Tibial nerve (tissue), 4 donors: ENCODE measurements at regions not wholly inside any gene's neighbourhood (a gene's known extent, or its start where the extent isn't known, plus 50 kb on each side); places are given as distances from the start of the nearest gene placed in this dataset.

Source experiments
- DNase-seq, 2 donors: peaks; one replicate each; pipeline ENCODE4 v3.0.0-alpha.2; 2019; ENCODE audit warnings: low spot score in 2 of 2
- H3K27ac ChIP-seq, 4 donors: fragments of 200-600 bp; sonication (generic) in 3 of 4; one replicate each; pipeline ENCODE4 v1.5.1; 2017 to 2019; ENCODE audit warnings: mild to moderate bottlenecking in 1 of 4
- H3K27me3 ChIP-seq, 2 donors: fragments of 200-600 bp; sonication (generic) in 1 of 2; one replicate each; pipeline versions ENCODE4 v1.5.1 to v1.6.0; 2017 to 2019
- H3K36me3 ChIP-seq, 3 donors: fragments of 200-600 bp; sonication (generic); one replicate each; pipeline ENCODE4 v1.5.1; 2018 to 2019
- H3K4me1 ChIP-seq, 4 donors: fragments of 200-600 bp; sonication (generic) in 3 of 4; one replicate each; pipeline ENCODE4 v1.5.1; 2017 to 2019
- H3K4me3 ChIP-seq, 4 donors: fragments of 200-600 bp; sonication (generic) in 3 of 4; one replicate each; pipeline ENCODE4 v1.5.1; 2017 to 2019; ENCODE audit warnings: mild to moderate bottlenecking in 1 of 4, moderate library complexity in 1 of 4
- H3K9me3 ChIP-seq, 4 donors: fragments of 200-600 bp; sonication (generic) in 3 of 4; one replicate each; pipeline ENCODE4 v1.5.1; 2017 to 2019
- EP300 ChIP-seq, 2 donors: sonication (generic); formaldehyde crosslinking; IDR thresholded peaks; one replicate each; pipeline ENCODE4 v1.6.1; 2017; ENCODE audit warnings: antibody characterized with exemption in 2 of 2, mild to moderate bottlenecking in 1 of 2
- POLR2A ChIP-seq, 2 donors: fragments of 450-650 bp; IDR thresholded peaks; one replicate each; pipeline ENCODE4 v1.6.1; 2017; ENCODE audit warnings: antibody characterized with exemption in 2 of 2, mild to moderate bottlenecking in 2 of 2, moderate library complexity in 2 of 2
- WGBS, 2 donors: methylation state at CpG; one replicate each; pipeline ENCODE4 v1.1.5; 2018; 5-methylcytosine and 5-hydroxymethylcytosine counted together
- TF ChIP-seq, protein P1 (sequence below), 5 experiments: fragments of 200-600 bp in 3 of 5; fragments of 450-650 bp in 2 of 5; sonication (generic) in 3 of 5; IDR thresholded peaks; one replicate each; pipeline ENCODE4 v1.5.1; 2016 to 2019; ENCODE audit warnings: antibody characterized with exemption in 5 of 5, mild to moderate bottlenecking in 3 of 5, moderate library complexity in 2 of 5

DNA sequence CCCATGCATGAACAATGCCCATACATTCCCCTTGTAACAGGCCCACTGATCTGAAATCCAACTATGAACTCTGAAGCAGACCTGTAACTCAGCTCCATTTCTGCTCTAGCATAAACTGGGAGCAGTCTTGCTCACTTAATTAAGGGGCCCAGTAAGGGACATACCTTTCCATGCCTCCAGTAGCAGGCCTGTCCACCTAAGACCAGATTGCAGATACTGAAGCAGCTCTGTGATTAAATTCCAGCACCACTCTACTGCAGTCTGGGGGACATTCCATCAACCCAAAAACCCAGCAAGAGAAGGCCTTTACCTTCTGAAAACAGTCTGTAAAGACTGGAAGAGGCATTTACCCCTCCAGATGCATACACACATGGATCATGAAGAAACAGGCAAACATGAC lies 162.0 kb upstream of the NEIL3 start:
- H3K36me3 ChIP-seq: no peaks in the 10 kb centered on the region
- TF ChIP-seq, protein P1, sequence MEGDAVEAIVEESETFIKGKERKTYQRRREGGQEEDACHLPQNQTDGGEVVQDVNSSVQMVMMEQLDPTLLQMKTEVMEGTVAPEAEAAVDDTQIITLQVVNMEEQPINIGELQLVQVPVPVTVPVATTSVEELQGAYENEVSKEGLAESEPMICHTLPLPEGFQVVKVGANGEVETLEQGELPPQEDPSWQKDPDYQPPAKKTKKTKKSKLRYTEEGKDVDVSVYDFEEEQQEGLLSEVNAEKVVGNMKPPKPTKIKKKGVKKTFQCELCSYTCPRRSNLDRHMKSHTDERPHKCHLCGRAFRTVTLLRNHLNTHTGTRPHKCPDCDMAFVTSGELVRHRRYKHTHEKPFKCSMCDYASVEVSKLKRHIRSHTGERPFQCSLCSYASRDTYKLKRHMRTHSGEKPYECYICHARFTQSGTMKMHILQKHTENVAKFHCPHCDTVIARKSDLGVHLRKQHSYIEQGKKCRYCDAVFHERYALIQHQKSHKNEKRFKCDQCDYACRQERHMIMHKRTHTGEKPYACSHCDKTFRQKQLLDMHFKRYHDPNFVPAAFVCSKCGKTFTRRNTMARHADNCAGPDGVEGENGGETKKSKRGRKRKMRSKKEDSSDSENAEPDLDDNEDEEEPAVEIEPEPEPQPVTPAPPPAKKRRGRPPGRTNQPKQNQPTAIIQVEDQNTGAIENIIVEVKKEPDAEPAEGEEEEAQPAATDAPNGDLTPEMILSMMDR (IDR thresholded peaks at IDR 0.05): no peak
- TF ChIP-seq EP300 (IDR thresholded peaks at IDR 0.05) (no peak), POLR2A (IDR thresholded peaks at IDR 0.05) (no peak)
- H3K4me1 ChIP-seq: no peaks in the 10 kb centered on the region
- H3K27ac ChIP-seq: no peak overlapping the region
- no peak overlapping the region for H3K4me3 ChIP-seq
- H3K27me3 ChIP-seq: no peaks in the 10 kb centered on the region
- no peaks in the 10 kb centered on the region for H3K9me3 ChIP-seq
- no peak for DNase-seq

DNA sequence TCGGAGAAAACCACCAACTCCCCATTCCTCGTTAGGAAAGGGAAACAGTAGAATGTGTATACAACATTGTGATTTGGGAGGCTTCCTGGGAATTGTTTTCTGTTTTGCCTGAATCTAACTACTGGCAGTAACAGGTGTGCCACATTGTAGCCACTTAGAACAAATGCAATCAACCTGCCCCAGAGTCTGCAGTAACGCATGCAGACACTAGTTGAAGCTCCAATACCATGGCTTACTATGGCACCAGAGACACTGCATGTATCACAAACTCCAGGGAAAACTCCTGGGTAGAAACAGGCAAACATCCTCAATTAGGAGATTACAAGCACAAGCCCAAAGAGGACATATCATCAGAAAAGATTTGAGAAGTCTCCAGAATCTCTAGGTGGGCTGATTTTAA lies 154.2 kb upstream of the NEIL3 start:
- no peaks in the 10 kb centered on the region for H3K27me3 ChIP-seq
- H3K4me3 ChIP-seq: no peak overlapping the region
- DNase-seq: no peak
- no peaks in the 10 kb centered on the region for H3K9me3 ChIP-seq
- 84 to 88% methylated on average over 3 of the region's 3 CpGs for WGBS, 2 donors
- H3K27ac ChIP-seq: no peak overlapping the region
- TF ChIP-seq, protein P1 (IDR thresholded peaks at IDR 0.05): no peak
- no peak for TF ChIP-seq POLR2A (IDR thresholded peaks at IDR 0.05)
- no peak for TF ChIP-seq EP300 (IDR thresholded peaks at IDR 0.05)
- no peaks in the 10 kb centered on the region for H3K4me1 ChIP-seq
- no peaks in the 10 kb centered on the region for H3K36me3 ChIP-seq

DNA sequence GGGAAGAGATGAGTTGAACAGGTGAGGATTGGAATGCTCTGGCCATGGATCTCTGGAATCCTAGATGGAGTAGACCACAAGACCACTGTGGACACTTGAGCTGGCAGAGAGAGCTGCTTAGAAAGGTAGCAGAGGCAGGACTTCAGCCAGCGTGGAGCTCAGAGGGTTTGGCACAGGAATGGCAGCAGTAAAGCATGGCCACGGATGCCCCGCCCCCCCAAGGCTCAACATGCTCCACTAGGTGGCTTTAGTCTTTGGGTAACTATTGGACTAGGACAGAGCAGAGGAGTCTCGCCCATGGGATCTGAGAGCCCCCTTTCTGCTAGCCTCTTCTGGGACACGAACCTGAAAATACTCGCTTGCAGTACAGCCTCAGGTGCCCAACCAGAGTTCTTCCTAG lies 150.1 kb upstream of the NEIL3 start:
- H3K4me3 ChIP-seq: no peak overlapping the region
- WGBS, 2 donors: 92 to 94% methylated on average over 5 of the region's 6 CpGs
- no peaks in the 10 kb centered on the region for H3K9me3 ChIP-seq
- TF ChIP-seq, protein P1 (IDR thresholded peaks at IDR 0.05): no peak
- no peak for TF ChIP-seq POLR2A (IDR thresholded peaks at IDR 0.05)
- no peak for TF ChIP-seq EP300 (IDR thresholded peaks at IDR 0.05)
- no peaks in the 10 kb centered on the region for H3K27me3 ChIP-seq
- no peak overlapping the region for H3K27ac ChIP-seq
- no peaks in the 10 kb centered on the region for H3K36me3 ChIP-seq
- no peaks in the 10 kb centered on the region for H3K4me1 ChIP-seq
- DNase-seq: no peak

DNA sequence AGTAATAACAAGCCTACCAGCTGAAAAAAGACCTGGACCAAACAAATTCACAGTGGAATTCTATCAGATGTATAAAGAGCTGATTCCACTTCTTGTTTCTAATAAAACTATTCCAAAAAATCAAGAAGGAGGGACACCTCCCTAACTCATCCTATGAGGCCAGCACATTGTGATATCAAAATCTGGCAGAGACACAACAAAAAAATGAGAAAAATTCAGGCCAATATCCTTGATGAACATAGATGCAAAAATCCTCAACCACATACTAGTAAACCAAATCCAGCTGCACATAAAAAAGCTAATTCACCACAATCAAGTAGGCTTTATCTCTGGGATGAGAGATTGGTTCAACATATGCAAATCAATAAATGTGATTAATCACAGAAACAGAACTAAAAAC lies 147.9 kb upstream of the NEIL3 start:
- Histone ChIP-seq H3K27ac (no peak overlapping the region), H3K27me3 (no peaks in the 10 kb centered on the region), H3K4me1 (no peaks in the 10 kb centered on the region), H3K36me3 (no peaks in the 10 kb centered on the region), H3K4me3 (no peak overlapping the region), H3K9me3 (no peaks in the 10 kb centered on the region)
- no peak for TF ChIP-seq POLR2A (IDR thresholded peaks at IDR 0.05)
- TF ChIP-seq EP300 (IDR thresholded peaks at IDR 0.05): no peak
- TF ChIP-seq, protein P1 (IDR thresholded peaks at IDR 0.05): no peak
- no peak for DNase-seq

DNA sequence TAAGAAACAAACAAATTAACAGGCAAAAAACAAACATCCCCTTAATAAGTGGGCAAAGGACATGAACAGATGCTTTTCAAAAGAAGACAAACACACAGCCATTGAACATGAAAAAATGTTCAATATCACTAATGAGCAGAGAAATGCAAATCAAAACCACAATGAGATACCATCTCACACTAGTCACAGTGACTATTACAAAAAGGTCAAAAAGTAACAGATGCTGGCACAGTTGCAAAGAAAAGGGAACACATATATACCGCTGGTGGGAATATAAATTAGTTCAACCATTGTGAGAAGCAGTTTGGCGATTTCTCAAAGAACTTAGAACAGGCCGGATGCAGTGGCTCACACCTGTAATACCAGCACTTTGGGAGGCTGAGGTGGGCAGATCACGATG lies 146.1 kb upstream of the NEIL3 start:
- Histone ChIP-seq H3K9me3 (no peaks in the 10 kb centered on the region), H3K27me3 (no peaks in the 10 kb centered on the region), H3K27ac (no peak overlapping the region), H3K4me1 (no peaks in the 10 kb centered on the region), H3K4me3 (no peak overlapping the region), H3K36me3 (no peaks in the 10 kb centered on the region)
- DNase-seq: no peak
- TF ChIP-seq POLR2A (IDR thresholded peaks at IDR 0.05): no peak
- TF ChIP-seq, protein P1 (IDR thresholded peaks at IDR 0.05): no peak
- TF ChIP-seq EP300 (IDR thresholded peaks at IDR 0.05): no peak
- WGBS, 2 donors: 87 to 91% methylated on average over 4 of the region's 4 CpGs
